AG04449 (cell line): ENCODE measurements at regions not wholly inside any gene's neighbourhood (a gene's known extent, or its start where the extent isn't known, plus 50 kb on each side); places are given as distances from the start of the nearest gene placed in this dataset.

Source experiments
- CTCF ChIA-PET: fragments of 350-600 bp; formaldehyde crosslinking; extraction: SDS; loops from one replicate; lab custom pipeline; 2021; ENCODE audit warnings: antibody characterized with exemption; lab: Yijun Ruan, JAX
- POLR2A ChIA-PET: fragments of 400-600, 350-600 bp; formaldehyde crosslinking; extraction: SDS; loops from one replicate; lab custom pipeline; 2020; ENCODE audit warnings: antibody characterized with exemption, inconsistent platforms; lab: Yijun Ruan, JAX
- DNase-seq: peaks from one replicate; pipeline ENCODE4 v3.0.0-alpha.2; 2010; ENCODE audit warnings: low read depth, low spot score
- H3K4me3 ChIP-seq: 2 replicates; pipeline ENCODE4 v1.5.1; 2011; ENCODE audit warnings: low read depth, mild to moderate bottlenecking, control low read depth, low read length
- TF ChIP-seq, protein P1 (sequence below): IDR thresholded peaks from one replicate; pipeline ENCODE4 v1.5.1; 2011; ENCODE audit warnings: mild to moderate bottlenecking, moderate library complexity, low read length, control low read depth, inconsistent platforms; ENCODE audit not compliant: insufficient read depth; ENCODE audit errors: missing control alignments

DNA sequence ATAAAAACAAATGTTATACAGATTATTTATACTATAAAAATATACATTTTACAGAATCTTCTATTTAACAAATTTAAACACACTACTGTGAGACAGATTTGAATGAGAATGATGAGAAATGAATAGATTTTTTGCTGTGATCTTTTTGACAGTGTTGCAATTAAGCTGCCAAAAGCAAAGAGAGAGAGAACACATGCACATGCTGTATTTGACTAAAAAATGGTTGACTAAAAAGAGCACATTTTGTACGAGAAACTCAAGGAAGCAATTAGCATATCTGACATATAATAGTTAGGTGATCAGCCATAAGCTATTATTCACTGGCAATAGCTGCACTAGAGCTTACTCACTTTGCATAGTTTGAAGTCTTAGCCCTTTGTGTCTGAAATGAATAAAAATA is 115.8 kb downstream of the SYT10 start:
- no peak overlapping the region for H3K4me3 ChIP-seq
- TF ChIP-seq, protein P1, sequence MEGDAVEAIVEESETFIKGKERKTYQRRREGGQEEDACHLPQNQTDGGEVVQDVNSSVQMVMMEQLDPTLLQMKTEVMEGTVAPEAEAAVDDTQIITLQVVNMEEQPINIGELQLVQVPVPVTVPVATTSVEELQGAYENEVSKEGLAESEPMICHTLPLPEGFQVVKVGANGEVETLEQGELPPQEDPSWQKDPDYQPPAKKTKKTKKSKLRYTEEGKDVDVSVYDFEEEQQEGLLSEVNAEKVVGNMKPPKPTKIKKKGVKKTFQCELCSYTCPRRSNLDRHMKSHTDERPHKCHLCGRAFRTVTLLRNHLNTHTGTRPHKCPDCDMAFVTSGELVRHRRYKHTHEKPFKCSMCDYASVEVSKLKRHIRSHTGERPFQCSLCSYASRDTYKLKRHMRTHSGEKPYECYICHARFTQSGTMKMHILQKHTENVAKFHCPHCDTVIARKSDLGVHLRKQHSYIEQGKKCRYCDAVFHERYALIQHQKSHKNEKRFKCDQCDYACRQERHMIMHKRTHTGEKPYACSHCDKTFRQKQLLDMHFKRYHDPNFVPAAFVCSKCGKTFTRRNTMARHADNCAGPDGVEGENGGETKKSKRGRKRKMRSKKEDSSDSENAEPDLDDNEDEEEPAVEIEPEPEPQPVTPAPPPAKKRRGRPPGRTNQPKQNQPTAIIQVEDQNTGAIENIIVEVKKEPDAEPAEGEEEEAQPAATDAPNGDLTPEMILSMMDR = no peak
- DNase-seq = no peak
- CTCF ChIA-PET = no interaction called here
- POLR2A ChIA-PET = no interaction called here

DNA sequence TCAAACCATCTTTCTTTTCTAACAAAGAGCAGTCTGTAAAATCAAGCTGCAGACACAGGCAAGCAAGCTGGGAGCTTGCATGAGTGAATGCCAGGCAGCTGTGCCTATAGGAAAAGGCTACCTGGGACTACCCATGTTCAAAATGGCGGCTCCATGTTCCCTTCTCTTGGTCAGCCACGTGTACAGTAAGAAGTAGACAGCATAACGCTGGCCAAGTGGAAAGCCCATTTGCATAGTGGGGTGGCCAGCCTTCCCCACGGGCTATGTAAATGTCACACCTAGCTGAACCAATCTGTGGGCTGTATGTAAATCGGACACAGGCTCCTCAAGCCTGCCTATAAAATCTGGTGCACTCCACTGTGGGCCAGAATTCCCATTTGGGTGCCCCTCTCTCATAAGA is 117.1 kb downstream of the SYT10 start:
- POLR2A ChIA-PET = no interaction called here
- no peak overlapping the region for H3K4me3 ChIP-seq
- CTCF ChIA-PET = no interaction called here
- no peak for DNase-seq
- TF ChIP-seq, protein P1 = no peak

DNA sequence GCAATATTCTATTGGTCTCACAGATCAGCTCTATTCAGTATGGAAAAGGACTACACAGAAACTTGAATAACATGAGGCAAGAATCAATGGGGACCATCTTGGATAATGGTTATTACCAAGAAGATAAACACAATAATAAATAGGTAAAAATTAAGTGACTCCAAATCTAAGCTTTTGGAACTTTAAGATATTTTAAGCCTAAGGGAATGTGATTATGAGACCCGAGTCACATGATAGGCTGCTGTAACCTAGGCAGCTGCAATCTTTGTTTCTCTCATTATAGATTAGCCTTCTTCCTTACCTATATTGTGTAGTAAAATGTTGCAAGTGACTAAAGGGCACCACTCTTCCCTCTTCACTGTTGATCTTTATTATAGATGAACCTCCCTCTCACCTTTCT is 121.9 kb downstream of the SYT10 start:
- H3K4me3 ChIP-seq = no peak overlapping the region
- CTCF ChIA-PET = no interaction called here
- POLR2A ChIA-PET = no interaction called here
- TF ChIP-seq, protein P1 = no peak
- DNase-seq = no peak

DNA sequence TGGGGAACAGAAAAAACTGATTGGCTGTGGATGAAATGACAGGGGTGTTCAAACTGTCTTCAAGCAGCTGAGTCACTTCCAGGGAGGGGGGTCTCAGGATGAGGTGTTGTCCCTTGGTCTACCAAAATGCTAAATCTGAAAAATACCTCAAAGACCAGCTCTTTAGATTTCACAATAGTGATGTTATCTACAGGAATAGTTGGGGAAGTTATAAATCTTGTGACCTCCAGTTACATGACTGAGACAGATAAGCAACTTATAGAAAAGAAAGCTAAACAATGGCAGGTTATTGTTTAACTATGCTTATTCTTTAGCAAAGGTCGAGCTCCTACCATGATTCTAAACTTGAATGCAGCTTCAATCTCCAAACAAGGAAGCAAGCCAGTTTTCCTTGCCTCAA is 125.4 kb downstream of the SYT10 start:
- no peak overlapping the region for H3K4me3 ChIP-seq
- TF ChIP-seq, protein P1 = no peak
- no peak for DNase-seq
- ChIA-PET POLR2A (no interaction called here), CTCF (no interaction called here)

DNA sequence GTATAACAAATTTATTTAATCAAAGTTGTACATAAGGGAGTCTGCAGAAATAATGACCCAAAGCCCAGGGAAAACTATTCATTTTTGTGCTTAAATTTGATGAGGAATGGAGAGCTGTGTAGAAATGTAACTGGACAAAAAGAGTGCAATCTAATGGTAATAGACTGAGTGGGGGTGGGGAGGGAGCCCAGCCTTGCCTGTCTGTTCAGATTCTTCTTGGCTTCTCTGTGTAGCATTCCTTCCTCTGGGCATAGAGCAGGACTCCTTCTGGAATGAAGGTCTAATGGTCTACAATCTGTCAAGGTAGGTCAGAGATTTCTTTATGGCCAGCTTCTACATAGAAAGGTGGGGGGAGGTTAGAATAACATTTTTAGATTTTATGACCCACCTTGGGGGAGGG is 126.1 kb downstream of the SYT10 start:
- H3K4me3 ChIP-seq = no peak overlapping the region
- DNase-seq = no peak
- TF ChIP-seq, protein P1 = no peak
- ChIA-PET CTCF (no interaction called here), POLR2A (no interaction called here)

DNA sequence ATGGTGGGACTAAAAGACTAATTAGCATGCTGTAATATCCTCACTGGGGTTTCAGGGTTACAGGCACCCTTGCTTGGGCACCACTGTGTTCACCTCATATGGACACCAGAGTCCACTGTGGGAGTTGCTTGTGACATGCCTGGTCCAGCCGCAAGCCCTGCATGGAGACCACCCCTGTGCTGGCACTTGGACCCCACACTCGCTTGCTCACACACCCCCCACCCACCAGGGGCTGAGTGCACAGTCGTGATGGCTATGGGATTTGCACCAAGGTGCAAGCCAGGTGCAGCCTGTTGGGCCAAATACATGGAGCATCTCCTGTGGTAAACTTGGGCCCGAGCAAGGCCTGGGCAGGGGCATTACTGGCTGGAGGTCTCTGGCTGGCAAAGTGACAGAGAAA is 129.1 kb downstream of the SYT10 start:
- no peak overlapping the region for H3K4me3 ChIP-seq
- ChIA-PET CTCF (no interaction called here), POLR2A (no interaction called here)
- DNase-seq = no peak
- TF ChIP-seq, protein P1 = no peak
